GM12878 (cell line): ENCODE measurements at regions not wholly inside any gene's neighbourhood (a gene's known extent, or its start where the extent isn't known, plus 50 kb on each side); places are given as distances from the start of the nearest gene placed in this dataset.

Experiments used
- ATAC-seq: fragments of 200-7000 bp; cut with Tn5 transposase; 3 replicates; pipeline ENCODE4 v1.9.1; 2020; ENCODE audit warnings: mild to moderate bottlenecking, moderate library complexity
- BruUV-seq: library from RNA; stranded (reverse); fragments of 400-500 nt; replicated peaks from 2 replicates; lab custom pipeline; 2021; lab: Mats Ljungman, UMichigan
- CTCF ChIA-PET: fragments of 300-600 bp; sonication (Branson Sonifier 250); formaldehyde crosslinking; extraction: SDS; loops from one replicate; lab custom pipeline; 2021; ENCODE audit warnings: inconsistent platforms; lab: Yijun Ruan, JAX
- POLR2A ChIA-PET: fragments of 350-600 bp; formaldehyde crosslinking; extraction: SDS; loops from one replicate; lab custom pipeline; 2021; ENCODE audit warnings: inconsistent platforms; lab: Charles Lee
- RAD21 ChIA-PET: fragments of 300-600 bp; sonication (Branson Sonifier 250); formaldehyde crosslinking; loops from one replicate; lab custom pipeline; 2023; ENCODE audit warnings: antibody characterized with exemption; ENCODE audit not compliant: unreplicated experiment; lab: Charles Lee
- SMC1A ChIA-PET: fragments of 300-600 bp; sonication (Branson Sonifier 250); formaldehyde crosslinking; loops from one replicate; lab custom pipeline; 2023; ENCODE audit not compliant: unreplicated experiment, uncharacterized antibody; lab: Charles Lee
- DNase-seq: peaks from one replicate; pipeline ENCODE4 v3.0.0-alpha.2; 2011; ENCODE audit warnings: low read depth, low spot score
- FAIRE-seq: peaks from 3 replicates; lab custom pipeline; 2011; peaks lifted over from hg19 to GRCh38; lab: Jason Lieb, UNC
- H2AFZ ChIP-seq: 2 replicates; pipeline ENCODE4 v1.6.0; 2011; ENCODE audit warnings: low read depth, low read length, control low read depth; ENCODE audit not compliant: control insufficient read depth
- H3K27ac ChIP-seq: 2 replicates; pipeline ENCODE4 v1.5.1; 2011; ENCODE audit warnings: control low read depth; ENCODE audit not compliant: control insufficient read depth, insufficient read depth
- H3K27me3 ChIP-seq, 2 experiments: replicated peaks in 1 of 2; 2 replicates each; pipeline versions ENCODE4 v1.6.0 to v1.6.1; 2011; ENCODE audit warnings: low read length in 1 of 2; ENCODE audit not compliant: control insufficient read depth in 2 of 2, insufficient read depth in 2 of 2
- H3K36me3 ChIP-seq, 2 experiments: 2 replicates each; pipeline ENCODE4 v1.5.1; 2011; ENCODE audit warnings: low read length in 1 of 2; ENCODE audit not compliant: control insufficient read depth in 2 of 2, insufficient read depth in 2 of 2
- H3K4me1 ChIP-seq: 2 replicates; pipeline ENCODE4 v1.6.1; 2011; ENCODE audit warnings: mild to moderate bottlenecking, low read length, moderate library complexity, mixed read lengths; ENCODE audit not compliant: control insufficient read depth, insufficient read depth
- H3K4me2 ChIP-seq: 2 replicates; pipeline ENCODE4 v1.6.0; 2011; ENCODE audit warnings: control low read depth; ENCODE audit not compliant: control insufficient read depth, insufficient read depth
- H3K4me3 ChIP-seq: fragments of 200-600 bp; sonication (generic); 2 replicates; pipeline ENCODE4 v1.5.1; 2016
- H3K79me2 ChIP-seq: 2 replicates; pipeline ENCODE4 v1.6.0; 2011; ENCODE audit warnings: low read length; ENCODE audit not compliant: control insufficient read depth, insufficient read depth
- H3K9ac ChIP-seq: 2 replicates; pipeline ENCODE4 v1.8.0; 2011; ENCODE audit warnings: low read length, control low read depth, mixed read lengths; ENCODE audit not compliant: control insufficient read depth, insufficient read depth
- H3K9me3 ChIP-seq: replicated peaks from 3 replicates; pipeline ENCODE4 v1.5.1; 2011; ENCODE audit warnings: mild to moderate bottlenecking, low read length; ENCODE audit not compliant: control insufficient read depth, insufficient read depth
- H4K20me1 ChIP-seq: 2 replicates; pipeline ENCODE4 v1.6.0; 2011; ENCODE audit not compliant: control insufficient read depth, insufficient read depth
- ATF3 ChIP-seq: IDR thresholded peaks from 2 replicates; pipeline ENCODE4 v1.6.1; 2011; ENCODE audit warnings: low read depth, mild to moderate bottlenecking, low read length, moderate library complexity, borderline replicate concordance; ENCODE audit errors: extremely low read depth
- ATF7 ChIP-seq: fragments of 450-650 bp; IDR thresholded peaks from 2 replicates; pipeline ENCODE4 v1.6.1; 2016; ENCODE audit warnings: low read depth, mild to moderate bottlenecking
- BACH1 ChIP-seq: fragments of 450-650 bp; IDR thresholded peaks from 2 replicates; pipeline ENCODE4 v1.6.1; 2017; ENCODE audit warnings: mild to moderate bottlenecking, borderline replicate concordance
- BCL11A ChIP-seq: IDR thresholded peaks from 2 replicates; pipeline ENCODE4 v1.6.1; 2011; ENCODE audit warnings: low read depth, low read length
- ETV6 ChIP-seq, 2 experiments: fragments of 450-650 bp in 1 of 2; IDR thresholded peaks in 1 of 2; conservative IDR thresholded peaks in 1 of 2; 2 replicates each; pipeline ENCODE4 v1.6.1; 2014; ENCODE audit warnings: antibody characterized with exemption in 1 of 2, borderline replicate concordance in 1 of 2, low read depth in 1 of 2, mild to moderate bottlenecking in 1 of 2, moderate library complexity in 1 of 2
- EZH2 ChIP-seq: IDR thresholded peaks from 2 replicates; pipeline ENCODE4 v1.6.1; 2012; ENCODE audit warnings: low read depth, mild to moderate bottlenecking, control low read depth, inconsistent platforms, low read length, borderline replicate concordance; ENCODE audit not compliant: control insufficient read depth
- IRF5 ChIP-seq: fragments of 450-650 bp; IDR thresholded peaks from 2 replicates; pipeline ENCODE4 v1.6.1; 2017; ENCODE audit warnings: borderline replicate concordance
- KLF5 ChIP-seq: fragments of 450-650 bp; IDR thresholded peaks from 2 replicates; pipeline ENCODE4 v1.6.1; 2014; ENCODE audit warnings: mild to moderate bottlenecking; ENCODE audit not compliant: partially characterized antibody
- MAX ChIP-seq: IDR thresholded peaks from 2 replicates; pipeline ENCODE4 v1.6.1; 2012; ENCODE audit warnings: low read depth, low read length, improper control_type of control experiment
- SKIL ChIP-seq: fragments of 450-650 bp; IDR thresholded peaks from 2 replicates; pipeline ENCODE4 v1.6.1; 2017; ENCODE audit warnings: mild to moderate bottlenecking, low read depth, inconsistent platforms; ENCODE audit not compliant: poor library complexity, severe bottlenecking
- SMAD5 ChIP-seq: IDR thresholded peaks from 2 replicates; pipeline ENCODE4 v1.6.1; 2016; ENCODE audit warnings: antibody characterized with exemption, low read depth
- SREBF1 ChIP-seq: IDR thresholded peaks from 2 replicates; pipeline ENCODE4 v1.6.1; 2012; ENCODE audit warnings: mild to moderate bottlenecking, low read length
- ZNF384 ChIP-seq: IDR thresholded peaks from 2 replicates; pipeline ENCODE4 v1.6.1; 2012; ENCODE audit warnings: low read depth, mild to moderate bottlenecking, low read length, improper control_type of control experiment, borderline replicate concordance
- WGBS: methylation state at CpG from one replicate; pipeline ENCODE4 v1.1.6; 2016; ENCODE audit warnings: low lambda C conversion rate; ENCODE audit not compliant: insufficient replicate concordance, insufficient coverage; ENCODE audit errors: missing lambda C conversion rate; 5-methylcytosine and 5-hydroxymethylcytosine counted together
- in situ Hi-C: fragments of 300-500 bp; cut with MboI; formaldehyde crosslinking; loops from 9 replicates; pipeline ENCODE4 v1.14.3; 2018; ENCODE audit warnings: mixed read lengths
- intact Hi-C: fragments of 100-400 bp; cut with micrococcal nuclease; formaldehyde crosslinking; loops from one replicate; pipeline ENCODE4 v1.14.2; 2022; ENCODE audit not compliant: unreplicated experiment

- H2AFZ ChIP-seq: no peak overlapping the region
- no peaks in the 10 kb centered on the region for H3K4me1 ChIP-seq
- H3K4me3 ChIP-seq: no peak overlapping the region
- intact Hi-C loops: no loop called here
- ChIA-PET POLR2A (interaction anchor here (0.6 kb wide), 1 partner anchor 11 kb away, joined by 8 read pairs; no protein-coding TSS in a partner anchor), SMC1A (interaction anchor here (0.6 kb wide), 1 partner anchor 404 kb away, joined by 3 read pairs; no protein-coding TSS in a partner anchor)
- H3K79me2 ChIP-seq: no peaks in the 10 kb centered on the region
- no peaks in the 10 kb centered on the region for H3K36me3 ChIP-seq
- WGBS: 36% methylated on average over 5 of the region's 5 CpGs
- TF ChIP-seq IRF5 (no peak), SMAD5 (no peak), KLF5 (no peak), ATF3 (no peak)
- TF ChIP-seq, all 136 proteins: peak for 0
- ATAC-seq: no peak
- no TSS peak for BruUV-seq
- Histone ChIP-seq H3K9me3 (no peaks in the 10 kb centered on the region), H4K20me1 (no peaks in the 10 kb centered on the region), H3K27ac (no peak overlapping the region), H3K9ac (no peak overlapping the region), H3K27me3 (no peaks in the 10 kb centered on the region), H3K4me2 (no peak overlapping the region)
- no peak for FAIRE-seq
- CTCF ChIA-PET: interaction anchor here (0.9 kb wide), 1 partner anchor 12 kb away, joined by 3 read pairs; no protein-coding TSS in a partner anchor
- RAD21 ChIA-PET: no interaction called here
- in situ Hi-C loops: no loop called here
- no peak for DNase-seq
These were observed 131.1 kb upstream of the MGMT start for GRCh38 chr10:129335942-129336341.

- ATAC-seq (no peak), FAIRE-seq (no peak), DNase-seq (no peak)
- H4K20me1 ChIP-seq: no peaks in the 10 kb centered on the region
- H2AFZ ChIP-seq: no peak overlapping the region
- ChIA-PET POLR2A (no interaction called here), RAD21 (no interaction called here), SMC1A (no interaction called here), CTCF (interaction anchor here (1.0 kb wide), 1 partner anchor 115 kb away, joined by 3 read pairs; no protein-coding TSS in a partner anchor)
- no peak overlapping the region for H3K4me3 ChIP-seq
- no peak overlapping the region for H3K27ac ChIP-seq
- H3K79me2 ChIP-seq: no peaks in the 10 kb centered on the region
- H3K27me3 ChIP-seq: no peaks in the 10 kb centered on the region
- H3K36me3 ChIP-seq: no peaks in the 10 kb centered on the region
- no TSS peak for BruUV-seq
- in situ Hi-C loops (no loop called here), intact Hi-C loops (no loop called here)
- 34% methylated on average over 8 of the region's 8 CpGs for WGBS
- no peak overlapping the region for H3K9ac ChIP-seq
- no peaks in the 10 kb centered on the region for H3K9me3 ChIP-seq
- H3K4me1 ChIP-seq: no peaks in the 10 kb centered on the region
- no peak overlapping the region for H3K4me2 ChIP-seq
- no peak for TF ChIP-seq EZH2
- no peak for TF ChIP-seq SKIL
- no peak for TF ChIP-seq SREBF1
- no peak for TF ChIP-seq ZNF384
- no peak for TF ChIP-seq ATF7
- TF ChIP-seq BCL11A: no peak
- no peak for TF ChIP-seq MAX
- no peak for TF ChIP-seq ETV6 (conservative IDR thresholded peaks at IDR 0.05 in 1 of 2, IDR thresholded peaks at IDR 0.05 in 1 of 2; ENCODE audit: borderline replicate concordance in 1 of 2, low read depth in 1 of 2)
- no peak for TF ChIP-seq BACH1
These were observed 127.8 kb upstream of the MGMT start for GRCh38 chr10:129339191-129339590.
